ENCODE measurements at regions not wholly inside any gene's neighbourhood (a gene's known extent, or its start where the extent isn't known, plus 50 kb on each side); places are given as distances from the start of the nearest gene placed in this dataset.

GRCh38 chr14:29348504-29348903, 579.1 kb downstream of the PRKD1 start:
- Histone ChIP-seq H3K27me3 (ENCODE audit: control insufficient read depth, insufficient read depth, low read length, poor library complexity, severe bottlenecking) (no peaks in the 10 kb centered on the region), H3K27ac (ENCODE audit: low read depth, low read length) (no peak overlapping the region), H3K9me3 (ENCODE audit: control insufficient read depth, low read length) (no peaks in the 10 kb centered on the region), H3K36me3 (ENCODE audit: control insufficient read depth, insufficient read depth, low read length) (no peaks in the 10 kb centered on the region), H3K4me3 (ENCODE audit: low read length) (no peak overlapping the region), H3K4me1 (ENCODE audit: control insufficient read depth, insufficient read depth, low read length) (no peaks in the 10 kb centered on the region), H3K9ac (ENCODE audit: extremely low read depth, low read length, poor library complexity, severe bottlenecking) (no peak overlapping the region)
- Mint-ChIP-seq H3K4me3 (no peak overlapping the region), H3K4me1 (peaks cover 5% of the 10 kb centered on the region), H3K27ac (no peak overlapping the region), H3K27me3 (ENCODE audit: insufficient read depth) (peaks cover 2% of the 10 kb centered on the region), H3K36me3 (ENCODE audit: low read depth) (no peaks in the 10 kb centered on the region), H3K9me3 (no peaks in the 10 kb centered on the region)
- 100% methylated on average over 1 of the region's 1 CpG for WGBS, 2 experiments (ENCODE audit: insufficient coverage in 1 of 2, insufficient read length in 1 of 2)
- TF ChIP-seq, protein P1, sequence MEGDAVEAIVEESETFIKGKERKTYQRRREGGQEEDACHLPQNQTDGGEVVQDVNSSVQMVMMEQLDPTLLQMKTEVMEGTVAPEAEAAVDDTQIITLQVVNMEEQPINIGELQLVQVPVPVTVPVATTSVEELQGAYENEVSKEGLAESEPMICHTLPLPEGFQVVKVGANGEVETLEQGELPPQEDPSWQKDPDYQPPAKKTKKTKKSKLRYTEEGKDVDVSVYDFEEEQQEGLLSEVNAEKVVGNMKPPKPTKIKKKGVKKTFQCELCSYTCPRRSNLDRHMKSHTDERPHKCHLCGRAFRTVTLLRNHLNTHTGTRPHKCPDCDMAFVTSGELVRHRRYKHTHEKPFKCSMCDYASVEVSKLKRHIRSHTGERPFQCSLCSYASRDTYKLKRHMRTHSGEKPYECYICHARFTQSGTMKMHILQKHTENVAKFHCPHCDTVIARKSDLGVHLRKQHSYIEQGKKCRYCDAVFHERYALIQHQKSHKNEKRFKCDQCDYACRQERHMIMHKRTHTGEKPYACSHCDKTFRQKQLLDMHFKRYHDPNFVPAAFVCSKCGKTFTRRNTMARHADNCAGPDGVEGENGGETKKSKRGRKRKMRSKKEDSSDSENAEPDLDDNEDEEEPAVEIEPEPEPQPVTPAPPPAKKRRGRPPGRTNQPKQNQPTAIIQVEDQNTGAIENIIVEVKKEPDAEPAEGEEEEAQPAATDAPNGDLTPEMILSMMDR (conservative IDR thresholded peaks at IDR 0.05): no peak
- DNase-seq: no peak

GRCh38 chr14:29350496-29350895, 577.2 kb downstream of the PRKD1 start:
- Histone ChIP-seq H3K4me3 (ENCODE audit: low read length) (no peak overlapping the region), H3K9me3 (ENCODE audit: control insufficient read depth, low read length) (no peaks in the 10 kb centered on the region), H3K27ac (ENCODE audit: low read depth, low read length) (no peak overlapping the region), H3K9ac (ENCODE audit: extremely low read depth, low read length, poor library complexity, severe bottlenecking) (no peak overlapping the region), H3K27me3 (ENCODE audit: control insufficient read depth, insufficient read depth, low read length, poor library complexity, severe bottlenecking) (no peaks in the 10 kb centered on the region), H3K36me3 (ENCODE audit: control insufficient read depth, insufficient read depth, low read length) (no peaks in the 10 kb centered on the region), H3K4me1 (ENCODE audit: control insufficient read depth, insufficient read depth, low read length) (no peaks in the 10 kb centered on the region)
- Mint-ChIP-seq H3K9me3 (no peaks in the 10 kb centered on the region), H3K27me3 (ENCODE audit: insufficient read depth) (peaks cover 2% of the 10 kb centered on the region), H3K27ac (no peak overlapping the region), H3K4me1 (peaks cover 5% of the 10 kb centered on the region), H3K4me3 (no peak overlapping the region), H3K36me3 (ENCODE audit: low read depth) (no peaks in the 10 kb centered on the region)
- DNase-seq: no peak
- 100% methylated on average over 2 of the region's 3 CpGs; no CpG with 5 or more reads in 1 of the 2 experiments for WGBS, 2 experiments (ENCODE audit: insufficient coverage in 1 of 2, insufficient read length in 1 of 2)
- TF ChIP-seq, protein P1 (conservative IDR thresholded peaks at IDR 0.05): no peak

DNA sequence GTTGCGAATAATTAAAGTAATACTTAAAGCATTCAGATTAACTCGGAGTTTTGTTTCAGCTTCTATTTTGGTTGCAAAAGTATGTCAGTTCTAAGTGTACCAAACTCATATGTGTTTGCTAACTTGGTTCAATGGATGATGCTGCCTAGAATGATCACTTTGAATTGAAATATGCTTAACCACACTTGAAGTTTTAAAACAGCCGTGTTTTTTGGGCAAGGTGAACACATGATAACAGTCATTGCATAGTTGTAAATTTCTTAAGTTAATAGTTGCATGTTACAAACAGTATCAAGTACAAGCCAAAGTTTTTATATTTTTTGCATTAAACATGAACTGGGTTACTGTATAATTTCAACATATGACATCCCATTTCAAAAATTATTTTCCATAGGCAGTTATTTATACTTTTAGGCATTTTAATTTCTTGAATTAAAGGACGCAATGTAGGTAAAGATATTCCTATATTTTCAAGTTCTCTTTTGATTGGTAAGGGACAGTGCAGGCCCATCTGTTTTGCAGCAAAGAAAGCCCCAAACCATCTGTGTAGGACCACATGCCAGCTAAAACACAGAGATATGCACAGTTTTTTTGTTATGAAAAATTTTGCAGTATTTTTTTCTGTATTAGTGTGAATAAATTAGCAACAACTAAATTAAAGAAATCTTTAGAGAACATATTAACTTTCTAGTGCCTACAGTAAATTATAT, 575.5 kb downstream of the PRKD1 start:
- DNase-seq: no peak
- no peak overlapping the region for H3K4me3 ChIP-seq (ENCODE audit: low read length)
- Mint-ChIP-seq H3K4me1 (no peaks in the 10 kb centered on the region), H3K36me3 (ENCODE audit: low read depth) (no peaks in the 10 kb centered on the region), H3K27ac (no peak overlapping the region), H3K9me3 (no peaks in the 10 kb centered on the region), H3K27me3 (ENCODE audit: insufficient read depth) (peaks cover 2% of the 10 kb centered on the region), H3K4me3 (no peak overlapping the region)
- WGBS, 2 experiments (ENCODE audit: insufficient coverage in 1 of 2, insufficient read length in 1 of 2): 98 to 100% methylated on average over 2 to 4 of the region's 4 CpGs
- no peak overlapping the region for H3K9ac ChIP-seq (ENCODE audit: extremely low read depth, low read length, poor library complexity, severe bottlenecking)
- no peaks in the 10 kb centered on the region for H3K27me3 ChIP-seq (ENCODE audit: control insufficient read depth, insufficient read depth, low read length, poor library complexity, severe bottlenecking)
- TF ChIP-seq, protein P1 (conservative IDR thresholded peaks at IDR 0.05): no peak
- no peaks in the 10 kb centered on the region for H3K4me1 ChIP-seq (ENCODE audit: control insufficient read depth, insufficient read depth, low read length)
- no peaks in the 10 kb centered on the region for H3K36me3 ChIP-seq (ENCODE audit: control insufficient read depth, insufficient read depth, low read length)
- no peak overlapping the region for H3K27ac ChIP-seq (ENCODE audit: low read depth, low read length)
- H3K9me3 ChIP-seq (ENCODE audit: control insufficient read depth, low read length): no peaks in the 10 kb centered on the region
